PC-3 (cell line): ENCODE measurements at regions not wholly inside any gene's neighbourhood (a gene's known extent, or its start where the extent isn't known, plus 50 kb on each side); places are given as distances from the start of the nearest gene placed in this dataset.

Experiments used
- EZH2 ChIP-seq: fragments of 300-600 bp; sonication (generic); IDR thresholded peaks from one replicate; pipeline ENCODE4 v1.6.1; 2017; ENCODE audit warnings: antibody characterized with exemption, mild to moderate bottlenecking, low read length; ENCODE audit not compliant: unreplicated experiment
- EZH2phosphoT487 ChIP-seq: fragments of 300-600 bp; sonication (generic); IDR thresholded peaks from 2 replicates; pipeline ENCODE4 v1.6.1; 2018; ENCODE audit warnings: mild to moderate bottlenecking, antibody characterized with exemption, low read length, borderline replicate concordance
- TF ChIP-seq, protein P1 (sequence below): fragments of 300-600 bp; sonication (generic); conservative IDR thresholded peaks from 2 replicates; pipeline ENCODE4 v1.5.1; 2017; ENCODE audit warnings: antibody characterized with exemption, low read depth, mild to moderate bottlenecking, low read length

DNA sequence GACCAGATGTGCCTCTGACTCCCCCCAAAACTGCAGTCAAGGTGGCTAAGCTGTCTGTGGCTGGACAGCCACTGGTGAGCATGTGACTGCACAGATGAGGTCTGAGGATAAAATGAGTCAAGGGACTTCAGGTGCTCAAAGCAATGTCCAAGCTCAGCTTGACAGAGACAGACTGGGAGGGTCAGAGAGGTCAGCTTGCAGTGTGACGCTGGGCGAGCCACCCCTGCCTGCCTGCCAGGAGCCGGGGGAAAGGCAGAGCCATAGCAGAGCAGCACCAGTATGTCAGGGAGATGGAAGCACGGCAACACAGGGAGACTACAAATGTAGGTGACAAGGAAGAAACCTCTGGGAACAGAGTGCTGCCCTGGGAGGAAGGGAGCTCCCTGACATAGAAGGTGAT lies 399.4 kb downstream of the OCA2 start:
- TF ChIP-seq, protein P1, sequence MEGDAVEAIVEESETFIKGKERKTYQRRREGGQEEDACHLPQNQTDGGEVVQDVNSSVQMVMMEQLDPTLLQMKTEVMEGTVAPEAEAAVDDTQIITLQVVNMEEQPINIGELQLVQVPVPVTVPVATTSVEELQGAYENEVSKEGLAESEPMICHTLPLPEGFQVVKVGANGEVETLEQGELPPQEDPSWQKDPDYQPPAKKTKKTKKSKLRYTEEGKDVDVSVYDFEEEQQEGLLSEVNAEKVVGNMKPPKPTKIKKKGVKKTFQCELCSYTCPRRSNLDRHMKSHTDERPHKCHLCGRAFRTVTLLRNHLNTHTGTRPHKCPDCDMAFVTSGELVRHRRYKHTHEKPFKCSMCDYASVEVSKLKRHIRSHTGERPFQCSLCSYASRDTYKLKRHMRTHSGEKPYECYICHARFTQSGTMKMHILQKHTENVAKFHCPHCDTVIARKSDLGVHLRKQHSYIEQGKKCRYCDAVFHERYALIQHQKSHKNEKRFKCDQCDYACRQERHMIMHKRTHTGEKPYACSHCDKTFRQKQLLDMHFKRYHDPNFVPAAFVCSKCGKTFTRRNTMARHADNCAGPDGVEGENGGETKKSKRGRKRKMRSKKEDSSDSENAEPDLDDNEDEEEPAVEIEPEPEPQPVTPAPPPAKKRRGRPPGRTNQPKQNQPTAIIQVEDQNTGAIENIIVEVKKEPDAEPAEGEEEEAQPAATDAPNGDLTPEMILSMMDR, result no peak
- TF ChIP-seq EZH2phosphoT487 (no peak), EZH2 (no peak)
